ENCODE measurements at regions not wholly inside any gene's neighbourhood (a gene's known extent, or its start where the extent isn't known, plus 50 kb on each side); places are given as distances from the start of the nearest gene placed in this dataset.

DNA sequence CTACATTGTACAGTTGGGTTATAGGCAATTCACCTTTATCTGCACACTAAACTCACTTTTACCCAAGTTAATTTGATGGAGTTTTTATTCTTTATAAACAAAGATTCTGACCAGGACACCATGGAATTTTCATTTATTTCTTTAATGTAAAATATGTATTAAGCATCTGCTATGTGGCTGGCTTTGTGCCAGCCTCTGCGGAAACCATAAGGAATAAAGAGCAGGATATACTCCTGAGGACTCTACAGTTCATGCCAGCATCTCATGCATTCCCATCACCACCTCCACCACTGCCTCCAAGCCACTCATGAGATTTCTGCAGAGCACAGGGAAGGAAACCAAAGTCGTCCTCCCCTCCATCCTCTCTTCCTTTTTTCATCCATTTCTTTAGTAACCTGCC lies 100.0 kb upstream of the DBX1 start:
- 83 to 86% methylated on average over 1 to 2 of the region's 2 CpGs for WGBS, 2 experiments (ENCODE audit: insufficient coverage in 1 of 2, insufficient read length in 1 of 2)
- no peak overlapping the region for H3K27ac Mint-ChIP-seq
- peaks cover 22% of the 10 kb centered on the region for H3K27me3 ChIP-seq (ENCODE audit: control insufficient read depth, insufficient read depth, low read length, poor library complexity, severe bottlenecking)
- H3K9me3 ChIP-seq (ENCODE audit: control insufficient read depth, low read length): no peaks in the 10 kb centered on the region
- H3K4me3 ChIP-seq (ENCODE audit: low read length): no peak overlapping the region
- H3K9me3 Mint-ChIP-seq: no peaks in the 10 kb centered on the region
- H3K27me3 Mint-ChIP-seq (ENCODE audit: insufficient read depth): peaks cover 10% of the 10 kb centered on the region
- TF ChIP-seq, protein P1, sequence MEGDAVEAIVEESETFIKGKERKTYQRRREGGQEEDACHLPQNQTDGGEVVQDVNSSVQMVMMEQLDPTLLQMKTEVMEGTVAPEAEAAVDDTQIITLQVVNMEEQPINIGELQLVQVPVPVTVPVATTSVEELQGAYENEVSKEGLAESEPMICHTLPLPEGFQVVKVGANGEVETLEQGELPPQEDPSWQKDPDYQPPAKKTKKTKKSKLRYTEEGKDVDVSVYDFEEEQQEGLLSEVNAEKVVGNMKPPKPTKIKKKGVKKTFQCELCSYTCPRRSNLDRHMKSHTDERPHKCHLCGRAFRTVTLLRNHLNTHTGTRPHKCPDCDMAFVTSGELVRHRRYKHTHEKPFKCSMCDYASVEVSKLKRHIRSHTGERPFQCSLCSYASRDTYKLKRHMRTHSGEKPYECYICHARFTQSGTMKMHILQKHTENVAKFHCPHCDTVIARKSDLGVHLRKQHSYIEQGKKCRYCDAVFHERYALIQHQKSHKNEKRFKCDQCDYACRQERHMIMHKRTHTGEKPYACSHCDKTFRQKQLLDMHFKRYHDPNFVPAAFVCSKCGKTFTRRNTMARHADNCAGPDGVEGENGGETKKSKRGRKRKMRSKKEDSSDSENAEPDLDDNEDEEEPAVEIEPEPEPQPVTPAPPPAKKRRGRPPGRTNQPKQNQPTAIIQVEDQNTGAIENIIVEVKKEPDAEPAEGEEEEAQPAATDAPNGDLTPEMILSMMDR (conservative IDR thresholded peaks at IDR 0.05): no peak
- no peaks in the 10 kb centered on the region for H3K36me3 Mint-ChIP-seq (ENCODE audit: low read depth)
- H3K4me1 ChIP-seq (ENCODE audit: control insufficient read depth, insufficient read depth, low read length): no peaks in the 10 kb centered on the region
- no peak overlapping the region for H3K27ac ChIP-seq (ENCODE audit: low read depth, low read length)
- H3K4me3 Mint-ChIP-seq: no peak overlapping the region
- H3K9ac ChIP-seq (ENCODE audit: extremely low read depth, low read length, poor library complexity, severe bottlenecking): no peak overlapping the region
- H3K36me3 ChIP-seq (ENCODE audit: control insufficient read depth, insufficient read depth, low read length): no peaks in the 10 kb centered on the region
- DNase-seq: no peak
- no peaks in the 10 kb centered on the region for H3K4me1 Mint-ChIP-seq

- WGBS, 2 experiments (ENCODE audit: insufficient coverage in 1 of 2, insufficient read length in 1 of 2): 90 to 100% methylated on average over 2 of the region's 2 CpGs
- no peaks in the 10 kb centered on the region for H3K4me1 ChIP-seq (ENCODE audit: control insufficient read depth, insufficient read depth, low read length)
- H3K9ac ChIP-seq (ENCODE audit: extremely low read depth, low read length, poor library complexity, severe bottlenecking): no peak overlapping the region
- no peak for DNase-seq
- peaks cover 12% of the 10 kb centered on the region for H3K27me3 Mint-ChIP-seq (ENCODE audit: insufficient read depth)
- H3K4me3 ChIP-seq (ENCODE audit: low read length): no peak overlapping the region
- TF ChIP-seq, protein P1 (conservative IDR thresholded peaks at IDR 0.05): no peak
- H3K4me3 Mint-ChIP-seq: no peak overlapping the region
- no peaks in the 10 kb centered on the region for H3K9me3 Mint-ChIP-seq
- peaks cover 29% of the 10 kb centered on the region for H3K27me3 ChIP-seq (ENCODE audit: control insufficient read depth, insufficient read depth, low read length, poor library complexity, severe bottlenecking)
- H3K36me3 ChIP-seq (ENCODE audit: control insufficient read depth, insufficient read depth, low read length): no peaks in the 10 kb centered on the region
- no peak overlapping the region for H3K27ac ChIP-seq (ENCODE audit: low read depth, low read length)
- peaks cover 2% of the 10 kb centered on the region for H3K4me1 Mint-ChIP-seq
- no peak overlapping the region for H3K27ac Mint-ChIP-seq
- no peaks in the 10 kb centered on the region for H3K36me3 Mint-ChIP-seq (ENCODE audit: low read depth)
- no peaks in the 10 kb centered on the region for H3K9me3 ChIP-seq (ENCODE audit: control insufficient read depth, low read length)
Measured at GRCh38 chr11:20259506-20259905, 99.2 kb upstream of the DBX1 start.

DNA sequence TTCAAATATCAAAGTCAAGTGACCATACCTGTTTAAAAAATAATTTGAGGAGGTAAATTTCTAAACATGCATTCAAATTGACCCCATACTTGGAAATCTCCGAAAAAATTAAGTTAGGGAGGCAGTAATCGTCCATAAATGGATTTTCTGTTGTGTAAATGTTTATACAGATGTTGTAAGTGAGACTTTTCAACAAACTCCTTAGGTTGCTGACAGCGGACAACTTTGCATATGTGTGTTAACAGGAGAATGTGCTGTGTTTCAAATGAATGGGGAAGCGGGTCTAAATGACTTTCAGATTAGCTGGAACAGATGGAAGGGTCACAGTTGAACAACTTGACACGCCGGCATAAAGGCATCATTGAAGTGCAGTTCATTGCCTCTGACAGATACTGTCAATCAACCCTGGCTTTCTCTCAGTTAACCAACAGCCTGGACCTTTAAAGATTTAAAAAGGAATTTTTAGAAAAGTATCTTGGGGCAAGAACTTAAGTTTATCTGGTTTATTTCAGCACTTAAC lies 98.2 kb upstream of the DBX1 start:
- Mint-ChIP-seq H3K4me1 (peaks cover 2% of the 10 kb centered on the region), H3K9me3 (no peaks in the 10 kb centered on the region), H3K36me3 (ENCODE audit: low read depth) (no peaks in the 10 kb centered on the region), H3K27ac (no peak overlapping the region), H3K27me3 (ENCODE audit: insufficient read depth) (peaks cover 23% of the 10 kb centered on the region), H3K4me3 (no peak overlapping the region)
- DNase-seq: no peak
- Histone ChIP-seq H3K9me3 (ENCODE audit: control insufficient read depth, low read length) (no peaks in the 10 kb centered on the region), H3K9ac (ENCODE audit: extremely low read depth, low read length, poor library complexity, severe bottlenecking) (no peak overlapping the region), H3K27me3 (ENCODE audit: control insufficient read depth, insufficient read depth, low read length, poor library complexity, severe bottlenecking) (peaks cover 40% of the 10 kb centered on the region), H3K4me1 (ENCODE audit: control insufficient read depth, insufficient read depth, low read length) (no peaks in the 10 kb centered on the region), H3K36me3 (ENCODE audit: control insufficient read depth, insufficient read depth, low read length) (no peaks in the 10 kb centered on the region), H3K27ac (ENCODE audit: low read depth, low read length) (no peak overlapping the region), H3K4me3 (ENCODE audit: low read length) (no peak overlapping the region)
- TF ChIP-seq, protein P1 (conservative IDR thresholded peaks at IDR 0.05): no peak
- 64 to 91% methylated on average over 5 to 6 of the region's 6 CpGs for WGBS, 2 experiments (ENCODE audit: insufficient coverage in 1 of 2, insufficient read length in 1 of 2)
